Fibroblast of villous mesenchyme (primary cell): ENCODE measurements at regions not wholly inside any gene's neighbourhood (a gene's known extent, or its start where the extent isn't known, plus 50 kb on each side); places are given as distances from the start of the nearest gene placed in this dataset.

Source experiments
- DNase-seq: peaks from one replicate; pipeline ENCODE4 v3.0.0-alpha.2; 2010; ENCODE audit warnings: low read depth
- H3K4me3 ChIP-seq: 2 replicates; pipeline ENCODE4 v1.5.1; 2011; ENCODE audit warnings: low read depth, mild to moderate bottlenecking, low read length
- TF ChIP-seq, protein P1 (sequence below): IDR thresholded peaks from 2 replicates; pipeline ENCODE4 v1.5.1; 2012; ENCODE audit warnings: low read depth, mild to moderate bottlenecking, low read length; ENCODE audit not compliant: insufficient read depth

DNA sequence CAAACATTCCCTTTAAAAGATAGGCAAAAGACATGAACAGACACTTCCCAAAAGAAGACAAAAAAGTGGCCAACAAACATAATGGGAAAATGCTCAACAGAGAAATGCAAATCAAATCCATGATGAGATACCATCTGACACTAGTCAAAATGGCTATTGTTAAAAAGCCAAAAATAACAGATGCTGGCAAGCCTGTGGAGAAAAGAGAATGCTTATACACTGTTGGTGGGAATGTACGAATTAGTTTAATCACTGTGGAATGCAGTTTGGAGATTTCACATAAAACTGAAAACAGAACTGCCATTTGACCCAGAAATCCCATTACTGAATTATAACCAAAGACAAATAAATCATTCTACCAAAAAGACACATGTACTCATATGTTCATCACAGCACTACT is 58.3 kb upstream of the WDR41 start:
- H3K4me3 ChIP-seq, result no peak overlapping the region
- no peak for DNase-seq
- TF ChIP-seq, protein P1, sequence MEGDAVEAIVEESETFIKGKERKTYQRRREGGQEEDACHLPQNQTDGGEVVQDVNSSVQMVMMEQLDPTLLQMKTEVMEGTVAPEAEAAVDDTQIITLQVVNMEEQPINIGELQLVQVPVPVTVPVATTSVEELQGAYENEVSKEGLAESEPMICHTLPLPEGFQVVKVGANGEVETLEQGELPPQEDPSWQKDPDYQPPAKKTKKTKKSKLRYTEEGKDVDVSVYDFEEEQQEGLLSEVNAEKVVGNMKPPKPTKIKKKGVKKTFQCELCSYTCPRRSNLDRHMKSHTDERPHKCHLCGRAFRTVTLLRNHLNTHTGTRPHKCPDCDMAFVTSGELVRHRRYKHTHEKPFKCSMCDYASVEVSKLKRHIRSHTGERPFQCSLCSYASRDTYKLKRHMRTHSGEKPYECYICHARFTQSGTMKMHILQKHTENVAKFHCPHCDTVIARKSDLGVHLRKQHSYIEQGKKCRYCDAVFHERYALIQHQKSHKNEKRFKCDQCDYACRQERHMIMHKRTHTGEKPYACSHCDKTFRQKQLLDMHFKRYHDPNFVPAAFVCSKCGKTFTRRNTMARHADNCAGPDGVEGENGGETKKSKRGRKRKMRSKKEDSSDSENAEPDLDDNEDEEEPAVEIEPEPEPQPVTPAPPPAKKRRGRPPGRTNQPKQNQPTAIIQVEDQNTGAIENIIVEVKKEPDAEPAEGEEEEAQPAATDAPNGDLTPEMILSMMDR, result no peak

DNA sequence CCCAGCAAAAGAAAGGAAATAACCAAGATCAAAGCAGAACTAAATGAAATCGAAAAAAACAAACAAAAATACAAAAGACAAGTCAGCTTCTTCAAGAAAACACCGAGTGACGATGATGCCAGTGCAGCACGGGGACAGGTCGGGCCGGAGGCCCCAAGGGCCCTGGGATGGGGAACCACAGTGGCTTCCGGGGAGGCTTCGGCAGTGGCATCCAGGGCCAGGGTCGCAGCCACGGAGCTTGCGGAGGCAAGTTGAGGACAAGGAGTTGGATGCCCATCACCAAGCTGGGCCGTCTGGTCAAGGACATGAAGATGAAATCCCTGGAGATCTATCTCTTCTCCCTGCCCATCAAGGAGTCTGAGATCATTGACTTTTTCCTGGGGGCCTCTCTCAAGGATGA is 53.2 kb upstream of the WDR41 start:
- H3K4me3 ChIP-seq, result no peak overlapping the region
- TF ChIP-seq, protein P1, result no peak
- DNase-seq, result no peak
